HepG2 (cell line): ENCODE measurements at regions not wholly inside any gene's neighbourhood (a gene's known extent, or its start where the extent isn't known, plus 50 kb on each side); places are given as distances from the start of the nearest gene placed in this dataset.

ENCODE experiments used
- ARNT2 ChIP-seq: sonication (generic); formaldehyde crosslinking; IDR thresholded peaks from 2 replicates; pipeline ENCODE4 v1.8.0; 2022; ENCODE audit warnings: mild to moderate bottlenecking, low read depth, missing genetic modification reagents, moderate library complexity
- FOXJ3 ChIP-seq: sonication (generic); formaldehyde crosslinking; IDR thresholded peaks from 2 replicates; pipeline ENCODE4 v1.4.0; 2020; ENCODE audit warnings: missing genetic modification reagents, mild to moderate bottlenecking, borderline replicate concordance
- ZBTB7A ChIP-seq: sonication (generic); formaldehyde crosslinking; IDR thresholded peaks from 2 replicates; pipeline ENCODE4 v1.8.0; 2022; ENCODE audit warnings: mild to moderate bottlenecking, missing genetic modification reagents
- ZNF598 ChIP-seq: sonication (generic); formaldehyde crosslinking; IDR thresholded peaks from 2 replicates; pipeline ENCODE4 v1.5.1; 2020; ENCODE audit warnings: mild to moderate bottlenecking, missing genetic modification reagents, borderline replicate concordance
- TF ChIP-seq, protein P1 (sequence below): sonication (generic); formaldehyde crosslinking; IDR thresholded peaks from 2 replicates; pipeline ENCODE4 v1.4.0; 2020; ENCODE audit warnings: mild to moderate bottlenecking, missing genetic modification reagents, borderline replicate concordance
- TF ChIP-seq, protein P2 (sequence below): sonication (generic); formaldehyde crosslinking; IDR thresholded peaks from 2 replicates; pipeline ENCODE4 v1.4.0; 2020; ENCODE audit warnings: missing genetic modification reagents
- TF ChIP-seq, protein P3 (sequence below): sonication (generic); formaldehyde crosslinking; IDR thresholded peaks from 2 replicates; pipeline ENCODE4 v1.9.0; 2022; ENCODE audit warnings: low read depth, missing genetic modification reagents

DNA sequence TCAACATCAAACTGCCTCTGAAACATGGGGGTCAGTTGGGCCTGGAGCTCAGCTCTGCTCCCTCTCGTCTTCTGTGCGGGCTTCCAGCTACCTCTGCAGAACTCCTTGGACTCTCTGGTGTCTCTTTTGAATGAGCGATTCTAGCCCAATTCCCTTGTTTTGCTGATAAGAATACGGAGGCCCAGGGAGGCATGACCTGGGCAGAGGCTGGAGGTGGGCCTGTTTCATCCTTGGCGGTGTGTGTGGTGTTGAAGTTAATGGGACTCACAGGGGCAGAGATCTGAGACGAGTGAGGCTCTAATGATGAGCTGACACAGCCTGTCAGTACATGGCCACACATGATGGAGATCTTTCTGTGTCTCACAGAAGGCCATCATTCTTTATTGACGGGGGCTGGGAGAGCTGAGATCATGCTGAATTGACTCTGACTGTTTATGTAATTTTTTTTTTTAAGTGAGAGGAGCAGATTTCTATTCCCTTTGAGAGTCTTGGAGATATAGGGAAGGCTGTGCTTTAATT is 134.5 kb downstream of the URB2 start (continued):
- TF ChIP-seq, protein P1, sequence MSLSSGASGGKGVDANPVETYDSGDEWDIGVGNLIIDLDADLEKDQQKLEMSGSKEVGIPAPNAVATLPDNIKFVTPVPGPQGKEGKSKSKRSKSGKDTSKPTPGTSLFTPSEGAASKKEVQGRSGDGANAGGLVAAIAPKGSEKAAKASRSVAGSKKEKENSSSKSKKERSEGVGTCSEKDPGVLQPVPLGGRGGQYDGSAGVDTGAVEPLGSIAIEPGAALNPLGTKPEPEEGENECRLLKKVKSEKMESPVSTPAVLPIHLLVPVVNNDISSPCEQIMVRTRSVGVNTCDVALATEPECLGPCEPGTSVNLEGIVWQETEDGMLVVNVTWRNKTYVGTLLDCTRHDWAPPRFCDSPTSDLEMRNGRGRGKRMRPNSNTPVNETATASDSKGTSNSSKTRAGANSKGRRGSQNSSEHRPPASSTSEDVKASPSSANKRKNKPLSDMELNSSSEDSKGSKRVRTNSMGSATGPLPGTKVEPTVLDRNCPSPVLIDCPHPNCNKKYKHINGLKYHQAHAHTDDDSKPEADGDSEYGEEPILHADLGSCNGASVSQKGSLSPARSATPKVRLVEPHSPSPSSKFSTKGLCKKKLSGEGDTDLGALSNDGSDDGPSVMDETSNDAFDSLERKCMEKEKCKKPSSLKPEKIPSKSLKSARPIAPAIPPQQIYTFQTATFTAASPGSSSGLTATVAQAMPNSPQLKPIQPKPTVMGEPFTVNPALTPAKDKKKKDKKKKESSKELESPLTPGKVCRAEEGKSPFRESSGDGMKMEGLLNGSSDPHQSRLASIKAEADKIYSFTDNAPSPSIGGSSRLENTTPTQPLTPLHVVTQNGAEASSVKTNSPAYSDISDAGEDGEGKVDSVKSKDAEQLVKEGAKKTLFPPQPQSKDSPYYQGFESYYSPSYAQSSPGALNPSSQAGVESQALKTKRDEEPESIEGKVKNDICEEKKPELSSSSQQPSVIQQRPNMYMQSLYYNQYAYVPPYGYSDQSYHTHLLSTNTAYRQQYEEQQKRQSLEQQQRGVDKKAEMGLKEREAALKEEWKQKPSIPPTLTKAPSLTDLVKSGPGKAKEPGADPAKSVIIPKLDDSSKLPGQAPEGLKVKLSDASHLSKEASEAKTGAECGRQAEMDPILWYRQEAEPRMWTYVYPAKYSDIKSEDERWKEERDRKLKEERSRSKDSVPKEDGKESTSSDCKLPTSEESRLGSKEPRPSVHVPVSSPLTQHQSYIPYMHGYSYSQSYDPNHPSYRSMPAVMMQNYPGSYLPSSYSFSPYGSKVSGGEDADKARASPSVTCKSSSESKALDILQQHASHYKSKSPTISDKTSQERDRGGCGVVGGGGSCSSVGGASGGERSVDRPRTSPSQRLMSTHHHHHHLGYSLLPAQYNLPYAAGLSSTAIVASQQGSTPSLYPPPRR (CRISPR knock-in tag), result no peak
- TF ChIP-seq ZNF598 (no peak), ARNT2 (no peak), FOXJ3 (no peak), ZBTB7A (CRISPR knock-in tag) (no peak)
- TF ChIP-seq, protein P2, sequence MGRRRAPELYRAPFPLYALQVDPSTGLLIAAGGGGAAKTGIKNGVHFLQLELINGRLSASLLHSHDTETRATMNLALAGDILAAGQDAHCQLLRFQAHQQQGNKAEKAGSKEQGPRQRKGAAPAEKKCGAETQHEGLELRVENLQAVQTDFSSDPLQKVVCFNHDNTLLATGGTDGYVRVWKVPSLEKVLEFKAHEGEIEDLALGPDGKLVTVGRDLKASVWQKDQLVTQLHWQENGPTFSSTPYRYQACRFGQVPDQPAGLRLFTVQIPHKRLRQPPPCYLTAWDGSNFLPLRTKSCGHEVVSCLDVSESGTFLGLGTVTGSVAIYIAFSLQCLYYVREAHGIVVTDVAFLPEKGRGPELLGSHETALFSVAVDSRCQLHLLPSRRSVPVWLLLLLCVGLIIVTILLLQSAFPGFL, result no peak
- TF ChIP-seq, protein P3, sequence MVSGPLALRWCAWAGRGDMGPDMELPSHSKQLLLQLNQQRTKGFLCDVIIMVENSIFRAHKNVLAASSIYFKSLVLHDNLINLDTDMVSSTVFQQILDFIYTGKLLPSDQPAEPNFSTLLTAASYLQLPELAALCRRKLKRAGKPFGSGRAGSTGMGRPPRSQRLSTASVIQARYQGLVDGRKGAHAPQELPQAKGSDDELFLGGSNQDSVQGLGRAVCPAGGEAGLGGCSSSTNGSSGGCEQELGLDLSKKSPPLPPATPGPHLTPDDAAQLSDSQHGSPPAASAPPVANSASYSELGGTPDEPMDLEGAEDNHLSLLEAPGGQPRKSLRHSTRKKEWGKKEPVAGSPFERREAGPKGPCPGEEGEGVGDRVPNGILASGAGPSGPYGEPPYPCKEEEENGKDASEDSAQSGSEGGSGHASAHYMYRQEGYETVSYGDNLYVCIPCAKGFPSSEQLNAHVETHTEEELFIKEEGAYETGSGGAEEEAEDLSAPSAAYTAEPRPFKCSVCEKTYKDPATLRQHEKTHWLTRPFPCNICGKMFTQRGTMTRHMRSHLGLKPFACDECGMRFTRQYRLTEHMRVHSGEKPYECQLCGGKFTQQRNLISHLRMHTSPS, result no peak
